Esophagus (tissue), 2 donors: ENCODE measurements at regions not wholly inside any gene's neighbourhood (a gene's known extent, or its start where the extent isn't known, plus 50 kb on each side); places are given as distances from the start of the nearest gene placed in this dataset.

Experiments used
- H3K27ac ChIP-seq, 2 donors: one replicate each; pipeline ENCODE4 v1.5.1; 2013; ENCODE audit warnings: low read depth in 2 of 2, mild to moderate bottlenecking in 2 of 2, inconsistent platforms in 1 of 2, low read length in 1 of 2, moderate library complexity in 1 of 2
- H3K27me3 ChIP-seq, 2 donors: one replicate each; pipeline ENCODE4 v1.6.1; 2013; ENCODE audit warnings: low read length in 2 of 2, control low read depth in 1 of 2, mild to moderate bottlenecking in 1 of 2; ENCODE audit not compliant: insufficient read depth in 2 of 2, control insufficient read depth in 1 of 2
- H3K36me3 ChIP-seq, 2 donors: one replicate each; pipeline ENCODE4 v1.6.1; 2013; ENCODE audit warnings: low read length in 1 of 2; ENCODE audit not compliant: control insufficient read depth in 2 of 2, insufficient read depth in 2 of 2
- H3K4me1 ChIP-seq, 2 donors: one replicate each; pipeline ENCODE4 v1.6.1; 2013; ENCODE audit warnings: low read length in 1 of 2; ENCODE audit not compliant: control insufficient read depth in 2 of 2, insufficient read depth in 2 of 2
- H3K4me3 ChIP-seq, 2 donors: one replicate each; pipeline ENCODE4 v1.5.1; 2013; ENCODE audit warnings: low read length in 2 of 2, mild to moderate bottlenecking in 2 of 2, low read depth in 1 of 2, moderate library complexity in 1 of 2
- H3K9me3 ChIP-seq, 2 donors: one replicate each; pipeline ENCODE4 v1.6.1; 2013; ENCODE audit warnings: mild to moderate bottlenecking in 2 of 2, low read depth in 1 of 2, low read length in 1 of 2, moderate library complexity in 1 of 2; ENCODE audit not compliant: control insufficient read depth in 2 of 2, insufficient read depth in 1 of 2
- WGBS, 2 donors: extraction: QIAGEN DNeasy Blood & Tissue Kit; methylation state at CpG; one replicate each; pipeline ENCODE4 v1.1.7; 2013; 5-methylcytosine and 5-hydroxymethylcytosine counted together
- donor health status: healthy with polysubstance abuse.
- donor health status: Bipolar disorder and iron deficiency.

DNA sequence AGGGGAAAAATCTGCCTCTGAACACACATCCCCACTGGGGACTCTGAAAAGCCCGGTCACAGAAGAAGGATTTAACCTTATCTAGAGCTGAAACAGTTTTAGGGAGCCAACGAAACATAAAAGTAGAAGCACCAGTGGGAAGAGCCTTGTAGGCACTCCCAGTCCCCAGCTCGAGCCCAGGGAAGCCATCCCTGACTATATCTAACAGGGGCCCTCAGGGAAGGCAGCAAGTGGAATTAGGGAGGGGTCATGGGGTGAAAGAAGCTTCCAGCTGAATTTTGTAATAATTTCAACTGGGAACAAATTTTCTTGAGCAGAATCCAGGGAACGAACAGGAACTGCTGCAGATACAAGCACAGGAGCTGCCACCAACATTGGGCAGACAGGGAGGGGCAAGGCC is 127.8 kb downstream of the BMP4 start:
- Histone ChIP-seq H3K36me3 (no peaks in the 10 kb centered on the region), H3K4me3 (no peak overlapping the region), H3K27ac (no peak overlapping the region), H3K4me1 (no peaks in the 10 kb centered on the region), H3K27me3 (no peaks in the 10 kb centered on the region), H3K9me3 (peaks cover 0 to 2% of the 10 kb centered on the region in 2 donors)
- WGBS, 2 donors: 58 to 67% methylated on average over 4 of the region's 4 CpGs

DNA sequence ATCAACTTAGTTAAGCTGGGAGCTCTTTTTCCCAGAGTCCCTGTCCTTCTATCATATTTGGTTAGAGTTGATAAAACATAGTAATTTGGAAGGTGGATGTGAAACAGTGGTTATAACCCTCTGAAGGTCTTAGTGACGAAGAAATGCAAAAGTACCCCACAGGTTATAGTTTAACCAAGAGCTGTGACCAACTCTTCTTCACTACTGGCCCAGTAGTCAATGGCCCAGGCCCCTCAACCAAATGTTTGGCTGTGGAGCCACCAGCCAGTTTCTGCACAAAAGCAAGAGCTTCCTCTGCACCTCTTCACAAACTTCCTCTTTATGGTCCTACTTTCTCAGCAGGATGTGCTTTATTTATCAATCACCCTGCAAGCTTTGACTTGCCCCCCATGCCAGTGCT is 132.6 kb downstream of the BMP4 start:
- H3K9me3 ChIP-seq: peaks cover 0 to 2% of the 10 kb centered on the region in 2 donors
- H3K4me1 ChIP-seq: no peaks in the 10 kb centered on the region
- no peaks in the 10 kb centered on the region for H3K27me3 ChIP-seq
- H3K36me3 ChIP-seq: no peaks in the 10 kb centered on the region
- no peak overlapping the region for H3K4me3 ChIP-seq
- 90 to 95% methylated on average over 1 of the region's 1 CpG for WGBS, 2 donors
- H3K27ac ChIP-seq: no peak overlapping the region

DNA sequence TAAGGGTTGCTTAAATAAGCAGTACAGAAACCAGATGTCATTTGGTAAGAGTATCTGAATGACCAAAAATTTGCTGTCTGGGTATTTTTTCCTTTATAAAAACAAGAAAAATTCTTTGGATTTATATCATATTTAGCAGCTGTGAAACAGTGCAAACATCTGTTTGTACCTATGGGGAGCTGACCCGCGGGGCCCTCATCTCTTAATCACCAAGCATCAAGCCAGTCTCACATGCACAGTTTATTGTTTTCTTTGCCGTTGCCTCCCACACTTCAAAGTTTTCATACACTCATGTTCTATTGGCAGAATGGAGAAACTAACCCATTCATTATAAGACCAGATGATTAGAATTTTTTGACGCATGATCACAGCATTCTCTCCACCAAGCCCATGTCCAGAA is 142.2 kb downstream of the BMP4 start:
- H3K4me1 ChIP-seq: no peaks in the 10 kb centered on the region
- no peaks in the 10 kb centered on the region for H3K36me3 ChIP-seq
- no peaks in the 10 kb centered on the region for H3K27me3 ChIP-seq
- H3K4me3 ChIP-seq: no peak overlapping the region
- 67 to 76% methylated on average over 4 of the region's 4 CpGs for WGBS, 2 donors
- no peaks in the 10 kb centered on the region for H3K9me3 ChIP-seq
- H3K27ac ChIP-seq: no peak overlapping the region

DNA sequence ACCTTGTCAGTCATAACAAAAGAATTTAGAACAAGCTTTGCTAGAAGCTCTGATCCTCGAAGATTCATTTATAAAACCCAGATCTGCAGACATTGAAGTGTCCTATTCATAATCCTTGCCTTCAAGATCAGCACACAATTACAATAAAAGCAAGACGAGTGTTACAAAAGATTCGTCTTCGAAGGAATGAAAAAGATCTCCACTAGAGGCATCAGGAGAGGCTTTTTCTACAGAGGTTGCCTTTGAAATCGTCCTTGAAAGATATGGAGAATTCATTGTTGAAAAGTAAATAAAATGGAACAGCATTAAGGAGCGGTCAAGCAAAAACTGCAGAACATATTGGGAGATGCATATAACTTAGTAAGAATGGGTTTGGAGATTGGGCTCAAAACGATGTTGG is 146.4 kb downstream of the BMP4 start:
- H3K27me3 ChIP-seq: peaks cover 0 to 2% of the 10 kb centered on the region in 2 donors
- no peaks in the 10 kb centered on the region for H3K4me1 ChIP-seq
- no peaks in the 10 kb centered on the region for H3K36me3 ChIP-seq
- no peaks in the 10 kb centered on the region for H3K9me3 ChIP-seq
- no peak overlapping the region for H3K4me3 ChIP-seq
- 79 to 81% methylated on average over 7 of the region's 7 CpGs for WGBS, 2 donors
- no peak overlapping the region for H3K27ac ChIP-seq

DNA sequence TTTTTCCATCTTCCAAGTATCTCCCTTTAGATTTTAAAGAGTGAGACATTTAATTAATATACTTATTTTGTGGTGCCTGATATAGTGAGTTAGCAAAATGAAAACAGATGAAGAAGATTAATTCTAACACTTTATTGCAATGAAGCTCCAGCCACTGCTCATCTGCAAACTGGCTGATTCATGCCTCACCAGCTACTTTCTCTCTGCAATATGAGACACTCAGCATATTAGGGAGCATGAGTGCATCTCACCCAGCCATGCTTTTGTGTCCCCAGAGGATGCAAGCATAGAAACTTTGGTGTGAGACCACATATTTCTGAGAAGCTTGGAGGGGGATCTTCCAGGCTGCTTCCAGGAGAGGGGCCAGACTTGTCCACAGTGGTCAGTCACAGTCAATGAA is 148.6 kb downstream of the BMP4 start:
- H3K4me3 ChIP-seq: no peak overlapping the region
- H3K27ac ChIP-seq: no peak overlapping the region
- no peaks in the 10 kb centered on the region for H3K9me3 ChIP-seq
- H3K4me1 ChIP-seq: no peaks in the 10 kb centered on the region
- peaks cover 0 to 2% of the 10 kb centered on the region in 2 donors for H3K27me3 ChIP-seq
- H3K36me3 ChIP-seq: no peaks in the 10 kb centered on the region

DNA sequence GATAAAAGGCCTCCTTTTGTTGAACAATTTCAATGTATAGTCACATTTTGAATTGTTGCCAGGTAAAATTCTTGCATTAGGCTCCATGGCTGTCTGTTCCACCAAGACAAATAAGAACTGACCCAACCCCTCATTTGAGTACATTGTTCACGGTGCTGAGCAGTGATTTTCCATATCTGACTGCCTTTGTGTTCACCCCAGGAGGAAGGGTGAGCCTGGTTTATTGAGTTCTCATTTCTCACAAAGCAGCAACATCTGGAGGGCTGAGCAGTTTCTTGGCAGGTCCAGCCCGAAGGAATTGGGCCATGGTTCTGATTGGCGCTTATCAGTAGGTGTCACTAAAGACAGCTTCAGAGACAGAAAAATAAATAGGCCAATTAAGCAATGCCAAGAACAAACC is 149.1 kb downstream of the BMP4 start:
- no peaks in the 10 kb centered on the region for H3K36me3 ChIP-seq
- H3K4me1 ChIP-seq: no peaks in the 10 kb centered on the region
- WGBS, 2 donors: 54 to 59% methylated on average over 3 of the region's 3 CpGs
- H3K9me3 ChIP-seq: no peaks in the 10 kb centered on the region
- no peak overlapping the region for H3K4me3 ChIP-seq
- no peak overlapping the region for H3K27ac ChIP-seq
- peaks cover 0 to 2% of the 10 kb centered on the region in 2 donors for H3K27me3 ChIP-seq

DNA sequence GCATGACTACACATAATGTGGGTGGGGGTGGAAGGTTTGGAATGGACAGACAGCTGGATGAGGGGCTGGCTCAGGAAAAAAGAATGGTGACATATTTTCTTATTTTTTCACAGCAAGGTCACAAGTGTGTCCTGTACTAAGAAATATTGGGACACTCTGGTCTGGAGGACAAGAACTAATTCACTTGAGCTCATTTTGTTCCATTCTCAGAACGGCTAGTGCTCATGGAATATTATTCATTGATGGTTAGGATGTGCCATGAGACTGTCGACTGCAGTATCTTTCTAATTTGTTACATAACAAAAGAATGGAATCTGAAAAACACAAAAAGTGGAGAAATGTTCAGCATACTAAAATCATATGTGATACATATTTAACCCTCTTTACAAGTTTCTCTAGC is 149.5 kb downstream of the BMP4 start:
- WGBS, 2 donors: 72 to 84% methylated on average over 2 of the region's 2 CpGs
- no peaks in the 10 kb centered on the region for H3K36me3 ChIP-seq
- H3K4me1 ChIP-seq: no peaks in the 10 kb centered on the region
- H3K4me3 ChIP-seq: no peak overlapping the region
- peaks cover 0 to 2% of the 10 kb centered on the region in 2 donors for H3K27me3 ChIP-seq
- H3K27ac ChIP-seq: no peak overlapping the region
- H3K9me3 ChIP-seq: no peaks in the 10 kb centered on the region

DNA sequence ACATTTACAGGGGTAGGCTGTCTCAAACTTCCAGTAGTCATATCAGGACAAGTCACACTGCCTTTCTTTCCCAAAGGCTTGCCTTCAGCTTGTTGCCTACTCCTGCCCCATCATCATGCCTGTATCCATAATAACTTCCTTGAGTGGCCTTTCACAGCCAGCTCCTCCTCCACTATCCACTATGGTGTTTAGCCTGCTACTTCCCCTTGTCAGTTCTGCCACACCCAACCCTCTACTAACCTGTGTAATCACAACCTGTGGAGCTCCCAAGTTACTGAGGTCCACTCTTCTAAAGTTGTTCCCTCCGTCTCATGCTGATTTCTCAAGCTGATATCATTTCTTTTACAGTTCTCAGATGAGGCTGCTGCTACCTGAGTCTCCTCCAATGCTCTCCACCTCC is 159.9 kb downstream of the BMP4 start:
- H3K4me1 ChIP-seq: no peaks in the 10 kb centered on the region
- no peaks in the 10 kb centered on the region for H3K9me3 ChIP-seq
- H3K4me3 ChIP-seq: no peak overlapping the region
- no peaks in the 10 kb centered on the region for H3K36me3 ChIP-seq
- no peak overlapping the region for H3K27ac ChIP-seq
- no peaks in the 10 kb centered on the region for H3K27me3 ChIP-seq
- 78 to 84% methylated on average over 1 of the region's 1 CpG for WGBS, 2 donors

DNA sequence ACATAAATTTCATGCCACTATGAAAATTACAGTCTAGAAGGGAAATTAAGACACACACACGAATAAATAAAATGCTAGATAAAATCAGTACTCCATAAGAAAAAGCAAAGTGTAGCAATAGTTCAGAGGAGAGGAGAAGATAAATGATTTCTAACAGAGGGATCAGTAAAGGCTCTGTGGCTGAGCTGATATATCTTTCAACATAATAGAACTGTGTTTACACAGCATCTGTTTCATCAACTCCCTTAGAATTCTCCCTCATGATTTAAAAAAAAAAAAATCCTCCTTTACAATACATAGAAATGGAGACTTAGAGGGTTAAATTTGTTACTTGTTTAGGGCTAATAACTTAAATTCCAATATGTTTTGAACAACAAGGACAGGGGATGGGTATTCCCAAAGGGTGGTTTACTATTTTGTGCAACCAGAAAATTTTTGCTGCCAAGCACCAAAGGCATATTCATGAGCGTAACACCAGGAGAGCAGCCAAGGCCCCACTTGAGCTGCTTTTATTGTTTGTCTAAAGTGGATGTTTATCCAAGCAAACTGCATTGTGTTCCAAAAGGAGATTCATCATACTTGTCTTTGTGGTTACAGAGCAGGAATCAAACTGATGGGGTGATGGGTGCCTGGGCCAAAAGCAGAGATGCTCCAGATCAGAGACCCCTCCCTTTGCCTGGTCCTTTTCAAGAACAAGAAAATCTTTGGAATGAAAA is 162.7 kb downstream of the BMP4 start:
- Histone ChIP-seq H3K4me1 (no peaks in the 10 kb centered on the region), H3K4me3 (no peak overlapping the region), H3K36me3 (no peaks in the 10 kb centered on the region), H3K27ac (no peak overlapping the region), H3K9me3 (no peaks in the 10 kb centered on the region), H3K27me3 (no peaks in the 10 kb centered on the region)
- WGBS, 2 donors: 49 to 54% methylated on average over 2 of the region's 2 CpGs

DNA sequence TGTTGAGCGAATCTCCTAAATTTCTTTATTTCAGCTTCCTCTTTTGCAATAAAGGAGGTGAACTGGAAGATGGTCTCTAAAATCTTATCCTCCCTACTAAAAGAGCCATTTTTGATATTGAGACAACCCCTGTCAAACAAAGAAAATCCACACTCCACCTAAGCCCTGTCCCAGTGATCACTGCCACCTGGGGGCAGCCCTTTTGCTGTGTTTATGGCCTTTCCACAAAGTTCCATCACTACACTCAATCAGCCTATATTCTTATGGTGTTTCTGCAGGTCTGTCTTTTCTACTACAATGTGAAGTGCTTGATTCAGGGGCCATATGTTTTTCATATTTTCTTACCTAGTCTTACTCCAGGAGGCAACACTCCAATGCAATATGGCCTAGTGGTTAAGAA is 163.7 kb downstream of the BMP4 start:
- WGBS, 2 donors: 87 to 91% methylated on average over 1 of the region's 1 CpG
- Histone ChIP-seq H3K4me1 (no peaks in the 10 kb centered on the region), H3K9me3 (no peaks in the 10 kb centered on the region), H3K36me3 (no peaks in the 10 kb centered on the region), H3K27me3 (no peaks in the 10 kb centered on the region), H3K4me3 (no peak overlapping the region), H3K27ac (no peak overlapping the region)
